ENCODE measurements at regions not wholly inside any gene's neighbourhood (a gene's known extent, or its start where the extent isn't known, plus 50 kb on each side); places are given as distances from the start of the nearest gene placed in this dataset.

- no peak for DNase-seq
Observed at GRCh38 chr3:182083112-182083511, 371.4 kb downstream of the SOX2 start.

DNA sequence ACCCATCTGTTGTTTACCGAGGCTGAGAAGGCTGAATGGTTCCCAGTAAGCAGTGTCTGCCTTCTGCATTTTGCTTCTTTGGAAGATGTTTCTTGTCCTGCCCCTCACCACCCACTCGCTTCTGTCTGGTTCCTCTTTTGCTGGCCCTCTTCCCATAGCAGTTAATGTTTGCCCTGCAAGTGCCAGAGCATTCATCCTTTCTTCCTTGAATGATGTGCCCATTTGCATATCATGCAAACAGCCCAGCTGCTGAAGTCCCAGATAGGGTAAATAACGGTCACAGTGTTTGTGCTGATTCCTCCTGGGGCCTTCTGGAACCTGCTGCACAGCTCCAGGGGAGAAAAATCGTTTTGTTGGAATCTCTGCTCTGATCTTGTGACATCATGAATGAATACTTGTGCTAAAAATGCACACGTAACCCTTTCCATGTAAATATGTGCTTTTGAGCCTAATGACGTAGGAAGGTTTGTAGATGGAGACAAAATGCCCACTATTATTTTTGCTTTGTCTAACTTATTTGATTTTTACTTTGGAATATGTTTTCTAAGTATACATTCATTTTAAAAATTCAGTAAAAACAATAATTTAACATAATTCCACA, 381.0 kb downstream of the SOX2 start:
- no peak for DNase-seq

- no peak for DNase-seq
Observed at GRCh38 chr3:182094321-182094720, 382.6 kb downstream of the SOX2 start.

DNA sequence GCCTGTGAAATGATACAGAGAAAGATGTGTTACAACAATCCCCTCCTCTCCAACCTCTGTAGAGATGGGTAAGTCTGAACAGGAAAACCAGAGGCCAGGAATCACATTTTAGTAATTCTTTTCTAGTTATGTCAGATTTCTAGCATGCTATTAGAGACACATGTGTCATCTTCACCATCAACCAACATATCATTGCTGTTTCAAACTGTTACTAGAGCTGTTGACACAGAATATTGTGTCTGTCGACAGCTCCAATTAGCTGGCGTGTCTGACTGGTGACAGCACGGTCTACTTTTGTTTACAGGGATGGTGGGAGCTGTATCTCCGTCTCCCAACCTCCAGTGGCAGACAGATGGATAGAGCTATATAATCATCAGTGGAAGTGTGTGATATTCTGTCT, 393.2 kb downstream of the SOX2 start:
- DNase-seq = no peak

- no peak for DNase-seq
Observed at GRCh38 chr3:182105875-182106274, 394.1 kb downstream of the SOX2 start.

DNA sequence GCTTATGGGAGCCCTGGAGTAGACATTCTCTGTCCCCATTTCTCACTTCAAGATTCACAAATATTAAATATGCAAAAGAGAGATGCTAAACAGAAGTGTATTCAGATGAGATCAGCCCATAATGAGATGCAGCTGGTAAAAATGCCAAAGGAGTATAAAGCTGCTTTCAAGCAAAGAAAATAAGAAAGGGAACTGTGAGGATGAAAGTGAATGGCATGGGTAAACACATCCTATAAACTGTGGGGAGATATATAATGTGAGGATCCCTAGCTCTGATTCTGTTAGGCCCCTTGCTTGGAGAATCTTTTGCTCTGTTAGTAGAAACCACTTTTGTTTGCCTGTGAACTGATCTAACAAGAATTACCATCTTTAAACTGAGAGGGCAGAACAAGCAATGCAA, 396.6 kb downstream of the SOX2 start:
- DNase-seq = no peak

DNA sequence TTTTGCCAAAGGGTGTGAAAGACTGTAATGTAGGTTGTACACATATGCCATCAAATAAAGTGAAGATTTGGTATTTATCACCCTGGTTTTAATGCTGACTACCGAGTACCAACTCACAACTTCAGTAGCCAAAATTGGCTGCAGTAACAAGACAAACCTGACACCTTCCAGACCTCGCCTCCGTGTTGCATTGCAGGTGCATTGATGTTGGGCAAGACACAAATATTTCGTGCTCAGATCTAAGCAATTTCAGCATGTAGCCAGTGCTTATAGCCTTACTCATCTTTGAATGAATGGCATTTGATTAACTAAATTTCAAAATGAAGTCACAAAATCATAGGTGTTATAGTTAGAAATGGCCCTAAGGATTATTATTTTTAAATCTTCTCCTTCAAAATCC, 400.2 kb downstream of the SOX2 start:
- no peak for DNase-seq

- DNase-seq = no peak
Observed at GRCh38 chr3:182115328-182116015, 403.7 kb downstream of the SOX2 start.

GRCh38 chr3:182116386-182116785, 404.7 kb downstream of the SOX2 start:
- no peak for DNase-seq

GRCh38 chr3:182117131-182117530, 405.4 kb downstream of the SOX2 start:
- DNase-seq = no peak

DNA sequence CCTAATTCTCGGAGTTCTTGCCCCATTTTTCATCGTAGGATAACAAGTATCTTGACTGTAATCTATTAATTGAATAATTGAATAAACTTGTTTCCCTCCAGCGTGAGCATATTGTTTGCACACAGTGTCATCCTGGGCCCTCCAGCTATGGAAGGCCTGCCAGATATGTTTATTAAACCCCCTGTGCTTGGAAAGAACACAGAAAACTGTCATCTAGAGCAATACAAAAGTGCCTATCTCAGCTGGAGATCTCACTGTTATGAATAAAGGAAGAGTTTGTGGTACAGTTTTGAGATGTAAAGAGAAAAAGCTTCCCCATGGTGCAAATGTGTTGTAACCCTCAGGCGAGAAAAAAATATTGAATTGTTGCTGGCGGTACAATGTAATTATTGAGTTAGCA, 405.9 kb downstream of the SOX2 start:
- DNase-seq = no peak

DNA sequence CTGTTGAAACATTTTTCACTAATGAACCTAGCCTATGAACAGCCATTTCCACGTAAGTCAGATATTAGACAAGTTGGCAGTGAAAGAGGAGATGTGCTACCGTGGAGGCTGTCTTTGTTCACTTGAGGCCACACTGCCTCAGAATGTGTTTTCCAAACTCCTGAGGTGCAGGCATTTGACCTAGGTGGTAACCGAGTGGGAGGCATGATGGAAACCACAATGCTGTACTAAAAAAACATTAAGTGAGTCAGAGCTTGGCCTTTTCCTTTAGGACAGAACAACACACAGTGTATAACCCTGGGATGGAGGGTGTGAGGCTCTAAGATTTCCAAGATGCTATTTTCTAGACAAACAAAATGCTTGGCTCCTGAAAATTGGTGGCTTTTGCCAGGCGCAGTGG, 406.3 kb downstream of the SOX2 start:
- DNase-seq = no peak

DNA sequence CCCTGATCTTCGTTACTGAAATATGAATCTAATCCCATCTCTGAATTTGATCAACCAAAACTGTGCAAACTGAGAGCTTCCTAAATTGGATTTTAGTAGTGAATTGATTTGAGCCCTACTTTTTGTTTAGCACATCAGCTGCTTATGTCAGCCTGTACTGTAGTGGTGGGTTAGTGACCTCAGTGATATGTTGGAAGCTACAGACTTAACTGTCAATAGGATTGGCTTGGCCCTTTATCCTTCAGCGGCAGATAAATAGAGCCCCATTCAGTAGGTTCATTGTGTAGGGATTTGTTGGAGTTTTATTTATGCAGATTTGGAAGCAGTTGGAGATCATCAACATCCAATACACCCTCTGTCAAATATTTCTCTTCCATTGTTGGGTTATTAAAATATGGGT, 409.7 kb downstream of the SOX2 start:
- DNase-seq = no peak

DNA sequence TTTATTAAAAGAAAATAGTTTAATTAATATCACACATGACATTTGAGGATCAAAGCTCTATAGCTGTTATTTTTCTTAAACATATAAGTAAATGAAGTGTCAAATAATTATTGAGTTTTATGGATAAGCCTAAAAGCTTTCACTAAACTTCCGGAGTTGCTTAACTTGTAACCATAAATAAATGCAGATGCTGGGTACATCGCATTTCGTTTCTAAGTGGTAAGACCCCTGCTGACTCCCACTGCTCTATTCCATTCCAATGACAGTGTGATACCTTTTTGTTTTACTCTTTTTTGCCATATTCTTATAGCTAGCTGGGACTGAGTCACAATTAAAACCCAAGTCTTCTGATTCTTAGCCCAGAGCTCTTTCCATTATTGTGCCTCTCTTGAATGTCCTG, 411.1 kb downstream of the SOX2 start:
- DNase-seq = no peak

GRCh38 chr3:182124187-182124586, 412.5 kb downstream of the SOX2 start:
- DNase-seq = no peak

DNA sequence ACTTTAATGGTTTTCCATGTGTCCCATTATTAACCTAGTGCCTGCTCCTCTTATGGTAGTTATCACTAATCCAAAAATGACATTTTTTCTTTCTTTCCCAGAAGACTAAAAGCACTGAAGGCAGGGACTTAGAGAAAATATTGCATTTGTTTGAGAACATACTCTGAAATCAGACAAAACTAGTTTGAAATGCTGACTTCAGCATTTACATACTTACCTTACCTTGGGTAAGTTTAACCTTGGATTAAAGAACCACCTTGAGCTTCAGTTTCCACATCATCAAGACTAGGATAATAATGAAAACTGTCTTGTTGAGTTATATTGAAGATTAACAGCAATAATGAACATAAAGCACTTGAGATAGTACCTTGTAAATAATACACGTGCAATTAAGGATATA, 413.0 kb downstream of the SOX2 start:
- no peak for DNase-seq

DNA sequence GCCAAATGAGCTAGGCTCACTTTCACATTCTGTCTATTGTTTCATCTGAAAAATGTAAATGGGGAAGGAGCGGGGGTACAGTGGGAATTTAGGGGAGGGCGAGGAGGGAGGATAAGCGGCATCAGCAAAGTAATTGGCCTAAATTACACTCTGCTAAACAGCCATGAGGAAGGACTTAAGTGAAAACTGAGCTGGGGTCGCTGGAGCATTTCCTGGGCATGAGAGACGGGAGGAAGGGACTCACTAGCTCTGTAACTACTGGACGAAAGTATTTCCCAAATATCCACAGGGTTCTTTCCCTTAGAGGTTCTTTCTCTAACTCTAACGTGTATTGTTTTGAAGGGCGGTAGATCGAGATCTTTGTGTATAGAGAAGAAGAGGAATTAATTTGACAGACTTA, 418.0 kb downstream of the SOX2 start:
- no peak for DNase-seq

DNA sequence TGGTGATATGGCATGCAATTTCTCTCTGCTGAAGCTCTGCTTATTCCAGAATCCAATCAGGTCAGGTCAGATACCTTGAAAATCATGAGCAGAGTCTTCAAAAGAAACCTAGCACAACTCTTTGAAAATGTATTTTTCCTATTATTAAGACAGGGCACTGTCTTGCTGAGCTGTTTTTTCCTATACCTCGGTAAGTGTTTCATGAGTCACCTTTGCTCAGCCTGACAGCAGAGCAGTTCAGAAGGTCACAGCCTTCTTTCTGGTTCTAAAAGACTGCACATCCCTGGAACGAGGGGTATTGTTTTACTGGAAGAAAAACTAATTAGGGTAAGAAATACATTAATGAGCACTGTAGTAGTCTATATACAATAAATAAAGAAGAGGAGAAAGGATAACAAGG, 422.0 kb downstream of the SOX2 start:
- no peak for DNase-seq

DNA sequence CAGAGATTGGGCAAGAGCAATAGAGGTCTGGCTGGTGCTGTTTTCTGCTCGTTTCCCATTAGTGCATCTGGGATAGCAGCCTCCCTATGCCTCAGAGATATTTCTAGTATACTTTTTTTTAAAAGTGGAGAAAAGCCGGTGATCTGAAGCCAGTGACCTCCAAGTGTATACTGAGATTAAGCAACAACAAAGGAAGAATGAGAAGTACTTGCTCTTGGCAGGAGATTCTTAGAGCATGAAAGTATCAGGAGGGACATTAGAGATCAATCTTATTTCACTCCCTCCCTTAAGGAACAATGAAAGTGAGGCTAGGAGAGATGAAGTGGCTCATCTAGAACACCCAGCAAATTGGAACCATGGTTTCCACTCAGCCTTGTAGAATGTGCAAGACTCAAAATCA, 423.3 kb downstream of the SOX2 start:
- DNase-seq = no peak

DNA sequence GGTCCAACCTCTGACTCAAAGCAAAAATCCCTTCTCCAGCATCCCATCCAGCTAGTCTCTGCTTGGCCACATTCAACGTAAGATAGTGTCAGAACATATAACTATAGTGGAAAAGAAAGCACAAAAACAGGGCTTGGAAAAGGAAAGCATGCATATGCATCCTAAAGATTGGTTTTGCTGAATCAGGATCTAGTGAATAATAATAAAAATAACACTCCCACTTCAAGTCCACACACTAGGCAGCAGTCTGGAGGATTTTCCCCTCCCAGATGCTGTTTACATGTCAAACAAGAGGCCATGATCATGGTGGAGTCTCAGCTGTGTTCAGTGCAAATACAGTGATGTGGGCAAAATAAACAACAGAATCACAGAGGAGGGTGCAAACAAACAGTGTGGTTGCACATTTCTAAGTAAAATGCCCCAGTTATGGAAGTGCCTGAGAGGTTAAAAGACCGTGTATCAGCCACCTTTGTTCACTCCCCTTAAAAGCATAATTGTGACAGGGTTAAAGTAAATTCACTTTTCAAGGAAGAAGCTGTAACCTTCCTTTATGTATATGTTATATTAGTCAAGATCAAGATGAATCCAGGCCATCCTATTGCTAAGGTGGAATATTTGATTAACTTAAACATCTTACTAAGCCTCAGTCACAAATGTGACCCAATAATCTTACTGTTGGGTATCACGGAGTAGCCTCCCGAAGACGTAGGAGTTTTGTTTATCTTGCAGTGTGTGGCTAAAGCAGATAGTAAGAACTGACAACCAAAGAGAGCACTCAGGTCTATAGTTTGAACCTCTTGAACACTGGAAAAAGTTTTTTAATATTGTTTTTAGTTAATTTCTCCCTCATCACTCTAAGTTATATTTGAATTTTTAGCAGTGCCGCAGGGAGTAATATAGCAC, 424.5 kb downstream of the SOX2 start:
- no peak for DNase-seq

GRCh38 chr3:182138393-182138792, 426.7 kb downstream of the SOX2 start:
- DNase-seq = no peak

DNA sequence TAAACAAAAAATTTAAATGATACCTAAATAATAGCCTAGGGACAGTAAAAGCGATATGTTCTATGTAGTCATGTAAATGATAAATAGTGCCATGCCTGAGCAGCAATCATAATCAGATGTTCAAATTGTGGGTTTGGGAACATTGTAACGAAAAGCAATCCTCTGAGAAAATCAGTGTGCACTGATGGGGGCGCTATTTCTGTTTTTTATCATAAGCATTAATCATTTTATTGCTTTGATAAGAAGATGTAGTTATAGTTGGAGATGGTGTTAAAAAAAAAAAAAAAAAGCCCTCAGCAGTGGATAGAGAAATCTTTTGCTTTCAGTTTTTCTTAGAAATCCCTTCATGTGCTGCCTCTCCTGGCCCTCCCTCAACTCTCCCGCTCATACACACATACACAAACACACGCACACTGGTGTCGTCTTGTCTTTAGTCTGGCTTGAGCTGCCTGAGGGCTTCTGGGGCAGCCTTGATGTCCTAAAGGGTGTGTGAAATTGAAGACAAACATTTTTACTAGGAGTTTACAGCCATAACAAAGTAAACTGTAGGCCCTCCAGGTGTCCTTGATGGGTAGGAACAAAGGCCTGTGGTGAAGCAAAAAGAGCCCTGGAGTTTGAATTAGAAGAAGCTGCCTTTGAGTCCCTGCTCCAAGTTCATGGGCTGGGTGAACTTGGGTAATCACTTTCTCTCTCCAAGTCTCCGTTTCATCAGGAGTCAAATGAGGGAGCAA, 428.1 kb downstream of the SOX2 start:
- DNase-seq = no peak

DNA sequence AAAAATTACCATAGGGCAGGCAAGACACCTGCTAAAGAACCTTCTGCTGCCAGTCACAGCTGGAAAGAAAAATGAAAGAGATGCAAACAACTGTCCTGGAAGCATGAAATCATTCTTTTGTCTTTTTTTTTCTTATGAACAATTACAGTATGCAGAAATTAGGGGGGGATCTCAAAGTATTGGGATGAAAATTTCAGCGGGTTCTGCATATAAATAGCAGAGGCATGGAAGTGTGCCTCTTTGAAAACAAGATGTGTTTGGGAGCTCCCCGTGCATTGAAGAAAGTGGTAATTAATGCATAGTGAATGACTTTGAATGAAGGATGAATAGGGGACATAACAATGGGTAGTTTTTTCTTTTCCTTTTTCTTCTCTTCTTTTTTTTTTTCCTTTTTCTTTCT, 431.2 kb downstream of the SOX2 start:
- DNase-seq = no peak

Data from dermis blood vessel endothelial cell (primary cell).